Natural killer cell (primary cell): ENCODE measurements at regions not wholly inside any gene's neighbourhood (a gene's known extent, or its start where the extent isn't known, plus 50 kb on each side); places are given as distances from the start of the nearest gene placed in this dataset.

ENCODE experiments used
- ATAC-seq, 3 donors: fragments of 150-1000 bp in 2 of 3; fragments of 200-7000 bp in 1 of 3; cut with Tn5 transposase; 1 replicate in 1 of 3; 2 replicates in 2 of 3; pipeline ENCODE4 v1.10.0; 2021; ENCODE audit warnings: mild to moderate bottlenecking in 2 of 3, moderate library complexity in 2 of 3
- DNase-seq, 2 donors: peaks; one replicate each; pipeline versions ENCODE4 v3.0.0 to v3.0.0-alpha.2; 2013 to 2021; ENCODE audit warnings: mixed read lengths in 1 of 2
- H3K27ac ChIP-seq: one replicate; pipeline ENCODE4 v1.5.1; 2013; ENCODE audit warnings: mild to moderate bottlenecking, low read length
- H3K27me3 ChIP-seq: one replicate; pipeline ENCODE4 v1.6.1; 2013; ENCODE audit warnings: low read length; ENCODE audit not compliant: control insufficient read depth, insufficient read depth
- H3K36me3 ChIP-seq: one replicate; pipeline ENCODE4 v1.6.1; 2013; ENCODE audit warnings: low read length; ENCODE audit not compliant: control insufficient read depth, insufficient read depth
- H3K4me1 ChIP-seq: one replicate; pipeline ENCODE4 v1.6.1; 2013; ENCODE audit warnings: low read length; ENCODE audit not compliant: control insufficient read depth, insufficient read depth
- H3K4me3 ChIP-seq: one replicate; pipeline ENCODE4 v1.5.1; 2013; ENCODE audit warnings: low read length
- H3K9me3 ChIP-seq: one replicate; pipeline ENCODE4 v1.6.1; 2013; ENCODE audit warnings: low read length; ENCODE audit not compliant: control insufficient read depth, insufficient read depth
- H3K27ac Mint-ChIP-seq, 2 donors: one replicate each; pipeline ENCODE4 v1.8.0; 2022; ENCODE audit warnings: mild to moderate bottlenecking in 2 of 2, mixed read lengths in 2 of 2, moderate library complexity in 1 of 2
- H3K27me3 Mint-ChIP-seq, 2 donors: one replicate each; pipeline ENCODE4 v1.8.0; 2022; ENCODE audit warnings: low read depth in 2 of 2, mixed read lengths in 2 of 2
- H3K36me3 Mint-ChIP-seq: one replicate; pipeline ENCODE4 v1.8.0; 2022; ENCODE audit warnings: mixed read lengths
- H3K4me1 Mint-ChIP-seq, 2 donors: one replicate each; pipeline ENCODE4 v1.8.0; 2022; ENCODE audit warnings: mixed read lengths in 2 of 2
- H3K4me3 Mint-ChIP-seq: one replicate; pipeline ENCODE4 v1.8.0; 2022; ENCODE audit warnings: mild to moderate bottlenecking, moderate library complexity, mixed read lengths
- H3K9me3 Mint-ChIP-seq, 2 donors: one replicate each; pipeline ENCODE4 v1.8.0; 2022; ENCODE audit warnings: mixed read lengths in 2 of 2
- CTCF ChIP-seq: fragments of 200-600 bp; IDR thresholded peaks from one replicate; pipeline ENCODE4 v1.8.0; 2022; ENCODE audit warnings: antibody characterized with exemption
- WGBS: methylation state at CpG from one replicate; pipeline ENCODE4 v1.1.7; 2013; ENCODE audit warnings: missing lambda C conversion rate; ENCODE audit not compliant: insufficient coverage; 5-methylcytosine and 5-hydroxymethylcytosine counted together
- intact Hi-C: fragments of 100-400 bp; cut with micrococcal nuclease; formaldehyde crosslinking; loops from one replicate; pipeline ENCODE4 v1.14.2; 2022

- Histone ChIP-seq H3K27ac (no peak overlapping the region), H3K27me3 (peaks cover 8% of the 10 kb centered on the region), H3K4me3 (no peak overlapping the region), H3K9me3 (no peaks in the 10 kb centered on the region), H3K36me3 (no peaks in the 10 kb centered on the region), H3K4me1 (no peaks in the 10 kb centered on the region)
- no peak for ATAC-seq
- no peaks in the 10 kb centered on the region for H3K9me3 Mint-ChIP-seq
- no peak for DNase-seq
- no peaks in the 10 kb centered on the region for H3K4me1 Mint-ChIP-seq
- no peak overlapping the region for H3K27ac Mint-ChIP-seq
- no peaks in the 10 kb centered on the region for H3K36me3 Mint-ChIP-seq
- no peak overlapping the region for H3K4me3 Mint-ChIP-seq
- intact Hi-C loops: no loop called here
- 89% methylated on average over 6 of the region's 6 CpGs for WGBS
- TF ChIP-seq CTCF: no peak
- H3K27me3 Mint-ChIP-seq: peaks cover 44 to 72% of the 10 kb centered on the region in 2 donors
These were observed 63.7 kb upstream of the WNT4 start for GRCh38 chr1:22206551-22207125.

- intact Hi-C loops: no loop called here
- no peaks in the 10 kb centered on the region for H3K9me3 Mint-ChIP-seq
- H3K27me3 ChIP-seq: peaks cover 15% of the 10 kb centered on the region
- no peak overlapping the region for H3K27ac ChIP-seq
- H3K4me1 Mint-ChIP-seq: no peaks in the 10 kb centered on the region
- DNase-seq (no peak), ATAC-seq (no peak)
- no peak overlapping the region for H3K4me3 Mint-ChIP-seq
- no peaks in the 10 kb centered on the region for H3K36me3 Mint-ChIP-seq
- H3K36me3 ChIP-seq: no peaks in the 10 kb centered on the region
- TF ChIP-seq CTCF: no peak
- H3K27ac Mint-ChIP-seq: no peak overlapping the region
- no peaks in the 10 kb centered on the region for H3K4me1 ChIP-seq
- H3K4me3 ChIP-seq: no peak overlapping the region
- WGBS: 54% methylated on average over 21 of the region's 23 CpGs
- H3K27me3 Mint-ChIP-seq: peaks cover 45 to 80% of the 10 kb centered on the region in 2 donors
- H3K9me3 ChIP-seq: no peaks in the 10 kb centered on the region
These were observed 64.8 kb upstream of the WNT4 start for GRCh38 chr1:22207511-22208267.

- Histone ChIP-seq H3K4me1 (no peaks in the 10 kb centered on the region), H3K27me3 (peaks cover 17% of the 10 kb centered on the region), H3K4me3 (no peak overlapping the region), H3K9me3 (no peaks in the 10 kb centered on the region), H3K36me3 (no peaks in the 10 kb centered on the region), H3K27ac (no peak overlapping the region)
- Mint-ChIP-seq H3K4me3 (no peak overlapping the region), H3K9me3 (no peaks in the 10 kb centered on the region), H3K36me3 (no peaks in the 10 kb centered on the region), H3K4me1 (no peaks in the 10 kb centered on the region), H3K27me3 (peaks cover 45 to 80% of the 10 kb centered on the region in 2 donors), H3K27ac (no peak overlapping the region)
- no peak for TF ChIP-seq CTCF
- ATAC-seq (no peak), DNase-seq (no peak)
- 55% methylated on average over 21 of the region's 21 CpGs for WGBS
- intact Hi-C loops: no loop called here
These were observed 65.5 kb upstream of the WNT4 start for GRCh38 chr1:22208268-22208972.
